ENCODE measurements at regions not wholly inside any gene's neighbourhood (a gene's known extent, or its start where the extent isn't known, plus 50 kb on each side); places are given as distances from the start of the nearest gene placed in this dataset.
"Not testable (repeated sequence)": the region's sequence is repeated elsewhere in the genome, so short reads cannot be mapped to it uniquely, and the experiment has no call there.

- no peak for DNase-seq
Observed at GRCh38 chr1:188127507-188127906, 1298.8 kb downstream of the PLA2G4A start.

- no peak for DNase-seq
Observed at GRCh38 chr1:188128761-188129160, 1300.0 kb downstream of the PLA2G4A start.

- DNase-seq = no peak
Observed at GRCh38 chr1:188129856-188130838, 1301.4 kb downstream of the PLA2G4A start.

- DNase-seq = no peak
Observed at GRCh38 chr1:188137221-188137620, 1308.5 kb downstream of the PLA2G4A start.

- DNase-seq = no peak
Observed at GRCh38 chr1:188140958-188141357, 1312.2 kb downstream of the PLA2G4A start.

- no peak for DNase-seq
Observed at GRCh38 chr1:188154196-188154595, 1325.4 kb downstream of the PLA2G4A start.

GRCh38 chr1:188154761-188155160 is 1326.0 kb downstream of the PLA2G4A start:
- no peak for DNase-seq

- no peak for DNase-seq
Observed at GRCh38 chr1:188155261-188155660, 1326.5 kb downstream of the PLA2G4A start.

- DNase-seq = no peak
Observed at GRCh38 chr1:188164459-188164858, 1335.7 kb downstream of the PLA2G4A start.

GRCh38 chr1:188166654-188167053 is 1337.9 kb downstream of the PLA2G4A start:
- DNase-seq = no peak

GRCh38 chr1:188169971-188170370 is 1341.2 kb downstream of the PLA2G4A start:
- no peak for DNase-seq

GRCh38 chr1:188170411-188170810 is 1341.7 kb downstream of the PLA2G4A start:
- peak; percentile 40 for DNase-seq

- peak; percentile 40 for DNase-seq
Observed at GRCh38 chr1:188170935-188171334, 1342.2 kb downstream of the PLA2G4A start.

GRCh38 chr1:188182063-188182462 is 1353.3 kb downstream of the PLA2G4A start:
- not testable (repeated sequence) for DNase-seq

GRCh38 chr1:188188317-188188716 is 1359.6 kb downstream of the PLA2G4A start:
- no peak for DNase-seq

- DNase-seq = no peak
Observed at GRCh38 chr1:188194916-188195315, 1366.2 kb downstream of the PLA2G4A start.

GRCh38 chr1:188218289-188218688 is 1389.5 kb downstream of the PLA2G4A start:
- DNase-seq = no peak

- DNase-seq = no peak
Observed at GRCh38 chr1:188220051-188220450, 1391.3 kb downstream of the PLA2G4A start.

GRCh38 chr1:188224263-188224662 is 1395.5 kb downstream of the PLA2G4A start:
- no peak for DNase-seq

- no peak for DNase-seq
Observed at GRCh38 chr1:188225975-188226374, 1397.2 kb downstream of the PLA2G4A start.

GRCh38 chr1:188228623-188229022 is 1399.9 kb downstream of the PLA2G4A start:
- DNase-seq = no peak

- DNase-seq = no peak
Observed at GRCh38 chr1:188237573-188238348, 1409.0 kb downstream of the PLA2G4A start.

- DNase-seq = no peak
Observed at GRCh38 chr1:188240772-188241406, 1412.1 kb downstream of the PLA2G4A start.

Data from NCI-H1436 (cell line).